ENCODE measurements at regions not wholly inside any gene's neighbourhood (a gene's known extent, or its start where the extent isn't known, plus 50 kb on each side); places are given as distances from the start of the nearest gene placed in this dataset.

- no peak for DNase-seq
- intact Hi-C loops (cut with DNase I; ENCODE audit: low total_unique reads): no loop called here
- in situ Hi-C loops (cut with MboI; ENCODE audit: low pct_ligation_motif_present in 1 of 4, low pct_unique_long_range_greater_than_20kb in 1 of 4, low sequenced_read_pairs in 3 of 4): no loop called here
- TF ChIP-seq EP300 (IDR thresholded peaks at IDR 0.05; ENCODE audit: low read depth) (no peak), POLR2A (IDR thresholded peaks at IDR 0.05) (no peak), POLR2AphosphoS5 (IDR thresholded peaks at IDR 0.05) (no peak)
- TF ChIP-seq, protein P1, sequence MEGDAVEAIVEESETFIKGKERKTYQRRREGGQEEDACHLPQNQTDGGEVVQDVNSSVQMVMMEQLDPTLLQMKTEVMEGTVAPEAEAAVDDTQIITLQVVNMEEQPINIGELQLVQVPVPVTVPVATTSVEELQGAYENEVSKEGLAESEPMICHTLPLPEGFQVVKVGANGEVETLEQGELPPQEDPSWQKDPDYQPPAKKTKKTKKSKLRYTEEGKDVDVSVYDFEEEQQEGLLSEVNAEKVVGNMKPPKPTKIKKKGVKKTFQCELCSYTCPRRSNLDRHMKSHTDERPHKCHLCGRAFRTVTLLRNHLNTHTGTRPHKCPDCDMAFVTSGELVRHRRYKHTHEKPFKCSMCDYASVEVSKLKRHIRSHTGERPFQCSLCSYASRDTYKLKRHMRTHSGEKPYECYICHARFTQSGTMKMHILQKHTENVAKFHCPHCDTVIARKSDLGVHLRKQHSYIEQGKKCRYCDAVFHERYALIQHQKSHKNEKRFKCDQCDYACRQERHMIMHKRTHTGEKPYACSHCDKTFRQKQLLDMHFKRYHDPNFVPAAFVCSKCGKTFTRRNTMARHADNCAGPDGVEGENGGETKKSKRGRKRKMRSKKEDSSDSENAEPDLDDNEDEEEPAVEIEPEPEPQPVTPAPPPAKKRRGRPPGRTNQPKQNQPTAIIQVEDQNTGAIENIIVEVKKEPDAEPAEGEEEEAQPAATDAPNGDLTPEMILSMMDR (IDR thresholded peaks at IDR 0.05): no peak
- peaks cover 0 to 25% (median 9%) of the 10 kb centered on the region in 4 donors for H3K4me1 ChIP-seq
- no peak overlapping the region for H3K4me3 ChIP-seq
- no peaks in the 10 kb centered on the region for H3K36me3 ChIP-seq
- H3K9me3 ChIP-seq: no peaks in the 10 kb centered on the region
- no peak overlapping the region for H3K27ac ChIP-seq
- no peaks in the 10 kb centered on the region for H3K27me3 ChIP-seq
- 87 to 94% methylated on average over 4 of the region's 4 CpGs for WGBS, 2 donors (ENCODE audit: low coverage in 1 of 2)
Measured at GRCh38 chr7:106606120-106606519, 54.8 kb downstream of the CCDC71L start.

DNA sequence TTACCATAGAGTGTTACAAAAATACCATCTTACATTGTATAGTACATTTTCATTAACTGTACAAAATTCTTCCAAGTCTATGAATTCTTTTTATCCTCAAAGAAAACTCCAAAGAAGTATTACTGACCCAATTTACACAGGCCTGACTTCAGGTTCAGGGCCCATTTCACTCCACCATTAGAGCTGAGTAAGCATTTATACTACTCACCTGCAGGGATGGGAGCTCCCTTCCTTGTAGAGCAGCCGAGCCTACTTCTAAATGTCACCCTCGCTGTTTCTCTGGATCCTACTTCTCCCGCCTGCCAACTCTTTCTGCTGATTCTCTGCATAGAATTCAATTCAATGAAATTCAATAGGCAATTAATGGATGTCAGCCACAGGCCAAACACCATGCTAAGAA, 56.0 kb downstream of the CCDC71L start:
- DNase-seq: no peak
- Histone ChIP-seq H3K27ac (no peak overlapping the region), H3K4me1 (peaks cover 0 to 24% (median 9%) of the 10 kb centered on the region in 4 donors), H3K36me3 (no peaks in the 10 kb centered on the region), H3K27me3 (no peaks in the 10 kb centered on the region), H3K4me3 (no peak overlapping the region), H3K9me3 (no peaks in the 10 kb centered on the region)
- no peak for TF ChIP-seq POLR2AphosphoS5 (IDR thresholded peaks at IDR 0.05)
- no peak for TF ChIP-seq EP300 (IDR thresholded peaks at IDR 0.05; ENCODE audit: low read depth)
- TF ChIP-seq, protein P1 (IDR thresholded peaks at IDR 0.05): no peak
- no peak for TF ChIP-seq POLR2A (IDR thresholded peaks at IDR 0.05)
- intact Hi-C loops (cut with DNase I; ENCODE audit: low total_unique reads) (no loop called here), in situ Hi-C loops (cut with MboI; ENCODE audit: low pct_ligation_motif_present in 1 of 4, low pct_unique_long_range_greater_than_20kb in 1 of 4, low sequenced_read_pairs in 3 of 4) (no loop called here)
- WGBS, 2 donors (ENCODE audit: low coverage in 1 of 2): 95% methylated on average over 3 of the region's 3 CpGs

GRCh38 chr7:106604303-106604924, 56.5 kb downstream of the CCDC71L start:
- no peak for DNase-seq
- TF ChIP-seq EP300 (IDR thresholded peaks at IDR 0.05; ENCODE audit: low read depth): no peak
- TF ChIP-seq, protein P1 (IDR thresholded peaks at IDR 0.05): no peak
- no peak for TF ChIP-seq POLR2AphosphoS5 (IDR thresholded peaks at IDR 0.05)
- TF ChIP-seq POLR2A (IDR thresholded peaks at IDR 0.05): no peak
- Histone ChIP-seq H3K27ac (no peak overlapping the region), H3K4me1 (peaks cover 0 to 20% (median 10%) of the 10 kb centered on the region in 4 donors), H3K36me3 (no peaks in the 10 kb centered on the region), H3K9me3 (no peaks in the 10 kb centered on the region), H3K27me3 (no peaks in the 10 kb centered on the region), H3K4me3 (no peak overlapping the region)
- intact Hi-C loops (cut with DNase I; ENCODE audit: low total_unique reads): no loop called here
- 50 to 71% methylated on average over 1 of the region's 1 CpG for WGBS, 2 donors (ENCODE audit: low coverage in 1 of 2)
- in situ Hi-C loops (cut with MboI; ENCODE audit: low pct_ligation_motif_present in 1 of 4, low pct_unique_long_range_greater_than_20kb in 1 of 4, low sequenced_read_pairs in 3 of 4): no loop called here

DNA sequence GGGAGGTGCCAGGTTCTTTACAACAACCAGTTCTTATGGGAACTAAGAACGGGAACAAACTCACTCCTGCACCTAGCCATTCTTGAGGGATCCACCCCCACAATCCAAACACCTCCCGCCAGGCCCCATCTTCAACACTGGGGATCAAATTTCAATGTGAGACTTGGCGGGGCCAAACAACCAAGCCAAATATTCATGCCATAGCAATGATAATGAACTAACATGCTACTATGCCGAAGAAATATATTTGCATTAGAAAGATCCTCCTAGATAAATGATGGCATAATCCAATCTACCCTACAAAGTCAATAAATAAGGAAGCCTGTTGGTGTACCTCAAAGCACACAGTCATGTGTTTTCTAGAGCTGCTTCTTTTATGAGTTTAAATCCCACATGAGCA, 57.6 kb downstream of the CCDC71L start:
- TF ChIP-seq, protein P1 (IDR thresholded peaks at IDR 0.05): no peak
- TF ChIP-seq EP300 (IDR thresholded peaks at IDR 0.05; ENCODE audit: low read depth) (no peak), POLR2A (IDR thresholded peaks at IDR 0.05) (no peak), POLR2AphosphoS5 (IDR thresholded peaks at IDR 0.05) (no peak)
- in situ Hi-C loops (cut with MboI; ENCODE audit: low pct_ligation_motif_present in 1 of 4, low pct_unique_long_range_greater_than_20kb in 1 of 4, low sequenced_read_pairs in 3 of 4): no loop called here
- H3K27ac ChIP-seq: no peak overlapping the region
- no peaks in the 10 kb centered on the region for H3K9me3 ChIP-seq
- H3K4me1 ChIP-seq: peaks cover 0 to 18% (median 7%) of the 10 kb centered on the region in 4 donors
- DNase-seq: no peak
- H3K27me3 ChIP-seq: no peaks in the 10 kb centered on the region
- H3K36me3 ChIP-seq: no peaks in the 10 kb centered on the region
- WGBS, 2 donors (ENCODE audit: low coverage in 1 of 2): 88% methylated on average over 4 of the region's 4 CpGs; no CpG with 5 or more reads in 1 of the 2 donors
- intact Hi-C loops (cut with DNase I; ENCODE audit: low total_unique reads): no loop called here
- H3K4me3 ChIP-seq: no peak overlapping the region
